Neural crest cell (in vitro differentiated cells): ENCODE measurements at regions not wholly inside any gene's neighbourhood (a gene's known extent, or its start where the extent isn't known, plus 50 kb on each side); places are given as distances from the start of the nearest gene placed in this dataset.

Experiments
- DNase-seq: peaks from one replicate; pipeline ENCODE4 v3.0.0; 2021; ENCODE audit warnings: low read depth, mixed read lengths, low spot score
- H3K27ac Mint-ChIP-seq: one replicate; pipeline ENCODE4 v1.8.0; 2021; ENCODE audit warnings: mild to moderate bottlenecking, mixed read lengths; ENCODE audit not compliant: unreplicated experiment
- H3K27me3 Mint-ChIP-seq: 2 replicates; pipeline ENCODE4 v1.8.0; 2021; ENCODE audit warnings: low read depth, mild to moderate bottlenecking, mixed read lengths
- H3K36me3 Mint-ChIP-seq: 2 replicates; pipeline ENCODE4 v1.8.0; 2021; ENCODE audit warnings: low read depth, mild to moderate bottlenecking, mixed read lengths
- H3K4me1 Mint-ChIP-seq: 2 replicates; pipeline ENCODE4 v1.8.0; 2021; ENCODE audit warnings: mixed read lengths
- H3K4me3 Mint-ChIP-seq: one replicate; pipeline ENCODE4 v1.8.0; 2021; ENCODE audit warnings: mild to moderate bottlenecking, mixed read lengths
- H3K9me3 Mint-ChIP-seq: 2 replicates; pipeline ENCODE4 v1.8.0; 2021; ENCODE audit warnings: mixed read lengths
- TF ChIP-seq, protein P1 (sequence below): fragments of 200-600 bp; sonication (generic); conservative IDR thresholded peaks from 2 replicates; pipeline ENCODE4 v1.5.0; 2021; ENCODE audit warnings: antibody characterized with exemption, mild to moderate bottlenecking

DNA sequence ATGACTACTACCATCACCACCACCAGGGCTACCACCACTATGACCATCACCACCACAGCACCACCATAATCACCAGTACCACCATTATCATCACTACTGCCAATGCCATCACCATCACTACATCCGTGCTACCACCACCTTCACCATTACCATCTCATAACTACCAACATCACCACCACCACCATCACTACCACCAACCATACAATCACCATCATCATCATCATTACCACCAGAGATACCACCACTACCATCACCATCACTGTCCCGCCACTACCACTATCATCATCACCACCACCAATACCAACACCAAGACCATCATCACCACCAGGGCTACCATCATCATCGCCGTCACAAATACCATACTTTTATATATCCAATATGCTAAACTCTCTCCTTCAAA, 369.6 kb upstream of the DYNLRB2 start:
- DNase-seq, result no peak
- no peak overlapping the region for H3K27ac Mint-ChIP-seq
- no peaks in the 10 kb centered on the region for H3K9me3 Mint-ChIP-seq
- H3K4me1 Mint-ChIP-seq, result peaks cover 9% of the 10 kb centered on the region
- no peak overlapping the region for H3K4me3 Mint-ChIP-seq
- no peaks in the 10 kb centered on the region for H3K36me3 Mint-ChIP-seq
- TF ChIP-seq, protein P1, sequence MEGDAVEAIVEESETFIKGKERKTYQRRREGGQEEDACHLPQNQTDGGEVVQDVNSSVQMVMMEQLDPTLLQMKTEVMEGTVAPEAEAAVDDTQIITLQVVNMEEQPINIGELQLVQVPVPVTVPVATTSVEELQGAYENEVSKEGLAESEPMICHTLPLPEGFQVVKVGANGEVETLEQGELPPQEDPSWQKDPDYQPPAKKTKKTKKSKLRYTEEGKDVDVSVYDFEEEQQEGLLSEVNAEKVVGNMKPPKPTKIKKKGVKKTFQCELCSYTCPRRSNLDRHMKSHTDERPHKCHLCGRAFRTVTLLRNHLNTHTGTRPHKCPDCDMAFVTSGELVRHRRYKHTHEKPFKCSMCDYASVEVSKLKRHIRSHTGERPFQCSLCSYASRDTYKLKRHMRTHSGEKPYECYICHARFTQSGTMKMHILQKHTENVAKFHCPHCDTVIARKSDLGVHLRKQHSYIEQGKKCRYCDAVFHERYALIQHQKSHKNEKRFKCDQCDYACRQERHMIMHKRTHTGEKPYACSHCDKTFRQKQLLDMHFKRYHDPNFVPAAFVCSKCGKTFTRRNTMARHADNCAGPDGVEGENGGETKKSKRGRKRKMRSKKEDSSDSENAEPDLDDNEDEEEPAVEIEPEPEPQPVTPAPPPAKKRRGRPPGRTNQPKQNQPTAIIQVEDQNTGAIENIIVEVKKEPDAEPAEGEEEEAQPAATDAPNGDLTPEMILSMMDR, result no peak
- H3K27me3 Mint-ChIP-seq, result no peaks in the 10 kb centered on the region

DNA sequence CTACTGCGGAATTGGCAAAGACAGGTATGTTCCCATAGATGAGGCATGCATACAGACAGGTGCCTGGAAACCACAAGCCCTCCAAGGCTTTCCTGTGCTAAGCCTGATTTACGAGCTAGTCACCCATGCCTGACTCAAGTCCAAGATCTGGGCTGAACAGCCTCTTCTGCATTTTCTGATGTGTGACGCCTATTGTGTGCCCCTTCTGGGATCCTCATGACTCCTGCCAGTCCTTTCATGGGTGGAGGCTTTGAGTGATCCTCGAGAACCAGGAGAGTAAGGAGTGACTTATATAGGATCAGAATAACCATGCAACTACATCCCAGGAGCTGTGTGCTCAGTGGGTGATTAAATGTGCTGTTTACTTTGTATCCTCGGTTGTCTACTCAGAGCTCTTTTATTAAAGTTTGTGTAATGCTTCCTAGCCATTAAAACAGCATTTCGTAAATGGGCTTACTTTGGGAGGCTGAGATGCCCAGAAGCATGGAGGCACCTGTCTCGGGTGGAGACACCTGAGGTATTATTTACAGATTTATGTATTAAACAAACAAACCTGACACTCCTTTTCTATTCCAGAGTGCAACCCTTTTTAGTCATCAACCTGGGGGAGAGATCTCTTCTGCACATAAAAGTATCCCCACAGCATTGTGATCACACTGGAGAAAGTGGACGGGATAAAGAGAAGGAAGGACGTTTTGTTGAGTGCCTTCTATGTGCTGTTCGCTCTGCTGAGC, 373.0 kb upstream of the DYNLRB2 start:
- no peak for DNase-seq
- no peaks in the 10 kb centered on the region for H3K9me3 Mint-ChIP-seq
- H3K4me1 Mint-ChIP-seq, result peaks cover 5% of the 10 kb centered on the region
- TF ChIP-seq, protein P1, result no peak
- H3K27me3 Mint-ChIP-seq, result no peaks in the 10 kb centered on the region
- H3K4me3 Mint-ChIP-seq, result no peak overlapping the region
- no peak overlapping the region for H3K27ac Mint-ChIP-seq
- H3K36me3 Mint-ChIP-seq, result no peaks in the 10 kb centered on the region

DNA sequence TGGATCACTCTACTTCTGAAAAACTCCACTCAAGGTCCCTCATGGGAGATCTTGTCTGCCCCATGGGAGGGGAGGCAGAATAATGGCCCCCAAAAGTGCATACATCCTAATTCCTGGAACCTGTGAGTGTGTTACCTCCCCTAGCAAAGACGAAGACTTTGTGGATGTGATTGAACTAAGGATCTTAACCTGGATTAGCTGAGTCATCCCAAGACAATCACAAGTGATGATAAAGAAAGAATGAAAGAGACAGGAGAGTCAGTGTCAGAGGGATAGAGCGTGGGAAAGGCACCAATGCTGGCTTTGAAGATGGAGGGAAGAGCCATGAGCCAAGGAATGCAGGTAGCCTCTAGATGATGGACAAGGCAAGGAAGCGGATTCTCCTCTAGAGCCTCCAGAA, 374.7 kb upstream of the DYNLRB2 start:
- no peaks in the 10 kb centered on the region for H3K27me3 Mint-ChIP-seq
- H3K4me1 Mint-ChIP-seq, result peaks cover 5% of the 10 kb centered on the region
- no peaks in the 10 kb centered on the region for H3K9me3 Mint-ChIP-seq
- TF ChIP-seq, protein P1, result no peak
- H3K36me3 Mint-ChIP-seq, result no peaks in the 10 kb centered on the region
- H3K4me3 Mint-ChIP-seq, result no peak overlapping the region
- no peak overlapping the region for H3K27ac Mint-ChIP-seq
- no peak for DNase-seq

DNA sequence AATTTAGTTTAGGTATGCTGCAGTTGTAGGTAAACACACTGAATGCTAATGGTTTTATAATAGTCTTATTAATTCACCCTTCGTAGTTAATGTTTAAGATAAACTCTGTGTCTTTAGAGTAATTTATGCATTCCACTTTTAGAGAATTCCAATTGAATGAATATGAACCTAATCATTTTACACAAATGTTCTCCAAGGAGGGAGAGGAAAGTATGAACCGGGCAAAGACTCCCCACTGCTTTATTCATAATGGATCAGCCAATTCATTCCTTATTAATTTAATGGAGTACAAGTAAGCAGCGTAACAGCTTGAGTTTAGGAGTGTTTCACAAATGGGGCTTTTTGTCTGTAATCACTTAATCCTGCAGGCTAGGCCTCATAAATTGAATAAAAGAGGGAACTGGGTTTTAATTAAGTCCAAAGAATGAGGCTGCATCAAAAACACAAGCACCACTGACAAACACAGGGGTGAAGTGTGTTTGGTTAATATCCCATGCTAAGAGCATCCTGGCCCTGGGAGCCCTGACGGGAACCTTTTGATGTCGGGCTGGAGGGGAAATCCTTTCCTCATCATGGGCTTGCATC, 375.7 kb upstream of the DYNLRB2 start:
- TF ChIP-seq, protein P1, result no peak
- no peak for DNase-seq
- Mint-ChIP-seq H3K9me3 (no peaks in the 10 kb centered on the region), H3K4me1 (peaks cover 5% of the 10 kb centered on the region), H3K27ac (no peak overlapping the region), H3K4me3 (no peak overlapping the region), H3K36me3 (no peaks in the 10 kb centered on the region), H3K27me3 (no peaks in the 10 kb centered on the region)

DNA sequence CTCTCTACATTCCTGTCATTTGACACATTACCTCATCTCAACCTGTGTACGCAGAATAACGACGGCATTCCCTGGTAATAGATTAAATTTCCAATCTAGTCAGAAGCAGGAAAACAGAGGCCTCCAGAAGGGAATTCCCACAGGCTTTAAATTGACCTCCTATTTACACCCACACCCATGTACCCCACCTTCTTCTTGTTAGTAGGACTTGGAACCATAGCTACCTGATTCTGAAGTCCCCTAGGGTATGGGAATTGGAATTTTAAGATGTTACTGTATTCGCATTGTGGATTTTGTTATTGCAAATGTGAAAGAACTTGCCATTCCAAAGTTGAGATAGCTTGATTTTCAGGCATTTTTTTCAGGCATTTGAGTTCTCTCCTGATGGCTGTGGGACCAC, 377.5 kb upstream of the DYNLRB2 start:
- TF ChIP-seq, protein P1, result no peak
- H3K27me3 Mint-ChIP-seq, result no peaks in the 10 kb centered on the region
- no peak for DNase-seq
- peaks cover 5% of the 10 kb centered on the region for H3K4me1 Mint-ChIP-seq
- H3K9me3 Mint-ChIP-seq, result no peaks in the 10 kb centered on the region
- no peak overlapping the region for H3K27ac Mint-ChIP-seq
- no peaks in the 10 kb centered on the region for H3K36me3 Mint-ChIP-seq
- no peak overlapping the region for H3K4me3 Mint-ChIP-seq
